T-cell (primary cell): ENCODE measurements at regions not wholly inside any gene's neighbourhood (a gene's known extent, or its start where the extent isn't known, plus 50 kb on each side); places are given as distances from the start of the nearest gene placed in this dataset.
"Not testable (repeated sequence)": the region's sequence is repeated elsewhere in the genome, so short reads cannot be mapped to it uniquely, and the experiment has no call there.

Experiments
- ATAC-seq, 4 experiments: fragments of 200-7000 bp in 3 of 4; fragments of 150-1000 bp in 1 of 4; cut with Tn5 transposase; replicated peaks in 1 of 4; 1 replicate in 3 of 4; 2 replicates in 1 of 4; pipeline ENCODE4 v1.10.0; 2021; ENCODE audit warnings: moderate library complexity in 3 of 4, mild to moderate bottlenecking in 2 of 4, moderate number of reproducible peaks in 1 of 4
- CTCF ChIA-PET, 2 donors: fragments of 300-600 bp; sonication (Branson Sonifier 250); formaldehyde crosslinking; loops; one replicate each; lab custom pipeline; 2022; ENCODE audit warnings: antibody characterized with exemption in 2 of 2; lab: Charles Lee
- POLR2A ChIA-PET, 2 donors: fragments of 300-600 bp; sonication (Branson Sonifier 250); formaldehyde crosslinking; loops; one replicate each; lab custom pipeline; 2022; ENCODE audit warnings: antibody characterized with exemption in 2 of 2; lab: Charles Lee
- DNase-seq, 35 experiments: peaks; one replicate each; pipeline versions ENCODE4 v3.0.0 to v3.0.0-alpha.2; 2013 to 2023
- H3K27ac ChIP-seq: one replicate; pipeline ENCODE4 v1.5.1; 2013; ENCODE audit warnings: low read length
- H3K27me3 ChIP-seq, 2 experiments: replicated peaks in 1 of 2; 1 replicate in 1 of 2; 2 replicates in 1 of 2; pipeline versions ENCODE4 v1.6.1 to v1.7.0; 2013; ENCODE audit warnings: low read length in 1 of 2, mixed read lengths in 1 of 2; ENCODE audit not compliant: control insufficient read depth in 2 of 2, insufficient read depth in 2 of 2; ENCODE audit errors: extremely low read depth in 1 of 2
- H3K36me3 ChIP-seq, 2 donors: 1 replicate in 1 of 2; 2 replicates in 1 of 2; pipeline versions ENCODE4 v1.6.1 to v1.7.0; 2013; ENCODE audit warnings: low read length in 1 of 2; ENCODE audit not compliant: control insufficient read depth in 2 of 2, insufficient read depth in 1 of 2; ENCODE audit errors: extremely low read depth in 1 of 2
- H3K4me1 ChIP-seq, 2 experiments: 1 replicate in 1 of 2; 2 replicates in 1 of 2; pipeline versions ENCODE4 v1.6.1 to v1.7.0; 2013; ENCODE audit warnings: low read length in 2 of 2, mixed read lengths in 1 of 2; ENCODE audit not compliant: insufficient read depth in 2 of 2, control insufficient read depth in 1 of 2; ENCODE audit errors: extremely low read depth in 1 of 2
- H3K4me3 ChIP-seq, 2 donors: 1 replicate in 1 of 2; 2 replicates in 1 of 2; pipeline versions ENCODE4 v1.5.1 to v1.7.0; 2013; ENCODE audit warnings: mild to moderate bottlenecking in 2 of 2, low read length in 1 of 2, moderate library complexity in 1 of 2; ENCODE audit not compliant: control insufficient read depth in 1 of 2; ENCODE audit errors: extremely low read depth in 1 of 2
- H3K9me3 ChIP-seq: 2 replicates; pipeline ENCODE4 v1.7.0; 2013
- H3K27ac Mint-ChIP-seq, 2 donors: one replicate each; pipeline ENCODE4 v1.8.0; 2020 to 2021; ENCODE audit warnings: mild to moderate bottlenecking in 2 of 2, mixed read lengths in 2 of 2
- H3K27me3 Mint-ChIP-seq, 2 donors: one replicate each; pipeline ENCODE4 v1.8.0; 2021 to 2022; ENCODE audit warnings: mixed read lengths in 2 of 2
- H3K36me3 Mint-ChIP-seq: one replicate; pipeline ENCODE4 v1.8.0; 2021; ENCODE audit warnings: mixed read lengths
- H3K4me1 Mint-ChIP-seq, 3 donors: one replicate each; pipeline ENCODE4 v1.8.0; 2020 to 2022; ENCODE audit warnings: mixed read lengths in 3 of 3, mild to moderate bottlenecking in 1 of 3
- H3K4me3 Mint-ChIP-seq, 3 donors: one replicate each; pipeline ENCODE4 v1.8.0; 2020 to 2022; ENCODE audit warnings: mild to moderate bottlenecking in 3 of 3, mixed read lengths in 3 of 3, moderate library complexity in 3 of 3
- H3K9me3 Mint-ChIP-seq, 3 donors: one replicate each; pipeline ENCODE4 v1.8.0; 2020 to 2022; ENCODE audit warnings: mixed read lengths in 3 of 3
- WGBS: methylation state at CpG from one replicate; pipeline ENCODE4 v1.1.5; 2013; ENCODE audit warnings: missing lambda C conversion rate; ENCODE audit not compliant: insufficient coverage; 5-methylcytosine and 5-hydroxymethylcytosine counted together

DNA sequence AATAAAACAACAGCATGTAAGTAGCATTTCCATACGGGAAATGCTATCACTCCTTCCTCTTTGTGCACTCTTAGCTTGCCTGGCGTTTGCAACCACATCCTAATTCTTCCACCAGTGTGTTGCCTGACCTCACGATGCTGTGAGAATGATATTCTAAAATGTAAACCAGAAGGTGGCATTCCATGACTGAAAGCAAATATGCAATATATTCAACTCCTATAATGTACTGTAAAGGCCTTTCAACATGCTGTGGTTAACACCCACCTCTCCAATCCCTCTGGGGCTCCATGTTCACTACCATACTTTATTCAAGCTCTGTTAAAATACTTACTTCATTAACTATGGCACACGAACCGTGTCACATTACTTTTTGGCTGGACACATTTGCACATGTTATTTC lies 420.6 kb upstream of the DEPDC1 start:
- Mint-ChIP-seq H3K36me3 (no peaks in the 10 kb centered on the region), H3K4me3 (no peak overlapping the region), H3K4me1 (no peaks in the 10 kb centered on the region), H3K27ac (no peak overlapping the region), H3K27me3 (no peaks in the 10 kb centered on the region), H3K9me3 (peaks cover 7 to 20% (median 15%) of the 10 kb centered on the region in 3 donors)
- CTCF ChIA-PET = no interaction called here
- no peak for DNase-seq
- no peak for ATAC-seq
- no peak overlapping the region for H3K27ac ChIP-seq
- H3K9me3 ChIP-seq = no peaks in the 10 kb centered on the region
- no peaks in the 10 kb centered on the region for H3K36me3 ChIP-seq
- no CpG with 5 or more reads among the region's 5 CpGs for WGBS
- POLR2A ChIA-PET = no interaction called here
- H3K27me3 ChIP-seq = no peaks in the 10 kb centered on the region
- no peak overlapping the region for H3K4me3 ChIP-seq
- H3K4me1 ChIP-seq = no peaks in the 10 kb centered on the region

DNA sequence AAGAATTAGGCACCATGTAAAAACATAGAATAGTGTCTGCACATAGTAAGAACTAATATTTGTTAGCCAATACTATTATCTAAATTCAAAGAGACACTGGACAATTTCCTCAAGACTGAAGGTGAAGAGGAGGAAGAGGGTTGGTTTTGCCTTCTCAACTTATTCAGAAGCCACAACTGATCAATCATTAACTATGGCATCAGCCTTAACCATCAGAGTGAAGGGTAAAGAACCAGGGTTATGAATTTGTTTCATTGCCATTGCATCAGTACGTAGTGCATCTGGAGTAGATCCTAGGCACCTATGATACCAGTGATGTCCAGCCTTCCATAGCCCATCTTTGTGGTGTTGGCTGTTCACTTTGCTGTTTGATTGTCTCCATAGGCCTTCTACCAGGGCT lies 421.7 kb upstream of the DEPDC1 start:
- no peak for ATAC-seq
- CTCF ChIA-PET = no interaction called here
- H3K4me3 Mint-ChIP-seq = no peak overlapping the region
- Histone ChIP-seq H3K4me1 (no peaks in the 10 kb centered on the region), H3K36me3 (no peaks in the 10 kb centered on the region), H3K27me3 (no peaks in the 10 kb centered on the region), H3K27ac (no peak overlapping the region), H3K9me3 (no peaks in the 10 kb centered on the region), H3K4me3 (no peak overlapping the region)
- peaks cover 3 to 14% (median 7%) of the 10 kb centered on the region in 3 donors for H3K9me3 Mint-ChIP-seq
- no peak overlapping the region for H3K27ac Mint-ChIP-seq
- POLR2A ChIA-PET = no interaction called here
- H3K4me1 Mint-ChIP-seq = no peaks in the 10 kb centered on the region
- DNase-seq = no peak
- no CpG with 5 or more reads among the region's 1 CpG for WGBS
- H3K27me3 Mint-ChIP-seq = no peaks in the 10 kb centered on the region
- H3K36me3 Mint-ChIP-seq = no peaks in the 10 kb centered on the region

GRCh38 chr1:68919075-68919474 lies 422.2 kb upstream of the DEPDC1 start:
- no peak overlapping the region for H3K4me3 ChIP-seq
- ChIA-PET POLR2A (no interaction called here), CTCF (no interaction called here)
- Mint-ChIP-seq H3K4me3 (no peak overlapping the region), H3K27me3 (no peaks in the 10 kb centered on the region), H3K4me1 (no peaks in the 10 kb centered on the region), H3K27ac (no peak overlapping the region), H3K36me3 (no peaks in the 10 kb centered on the region), H3K9me3 (peaks cover 3 to 12% (median 6%) of the 10 kb centered on the region in 3 donors)
- no peaks in the 10 kb centered on the region for H3K4me1 ChIP-seq
- no peaks in the 10 kb centered on the region for H3K27me3 ChIP-seq
- no peak overlapping the region for H3K27ac ChIP-seq
- WGBS = no CpG with 5 or more reads among the region's 1 CpG
- DNase-seq (no peak), ATAC-seq (no peak)
- no peaks in the 10 kb centered on the region for H3K9me3 ChIP-seq
- no peaks in the 10 kb centered on the region for H3K36me3 ChIP-seq

DNA sequence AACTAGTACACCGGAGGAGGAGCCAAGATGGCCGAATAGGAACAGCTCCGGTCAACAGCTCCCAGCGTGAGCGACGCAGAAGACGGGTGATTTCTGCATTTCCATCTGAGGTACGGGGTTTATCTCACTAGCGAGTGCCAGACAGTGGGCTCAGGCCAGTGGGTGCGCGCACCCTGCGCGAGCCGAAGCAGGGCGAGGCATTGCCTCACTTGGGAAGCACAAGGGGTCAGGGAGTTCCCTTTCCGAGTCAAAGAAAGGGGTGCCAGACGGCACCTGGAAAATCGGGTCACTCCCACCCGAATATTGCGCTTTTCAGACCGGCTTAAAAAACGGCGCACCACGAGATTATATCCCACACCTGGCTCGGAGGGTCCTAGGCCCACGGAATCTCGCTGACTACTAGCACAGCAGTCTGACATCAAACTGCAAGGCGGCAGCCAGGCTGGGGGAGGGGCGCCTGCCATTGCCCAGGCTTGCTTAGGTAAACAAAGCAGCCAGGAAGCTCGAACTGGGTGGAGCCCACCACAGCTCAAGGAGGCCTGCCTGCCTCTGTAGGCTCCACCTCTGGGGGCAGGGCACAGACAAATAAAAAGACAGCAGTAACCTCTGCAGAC lies 426.7 kb upstream of the DEPDC1 start:
- ATAC-seq, H3K27ac ChIP-seq, H3K4me1 Mint-ChIP-seq, POLR2A ChIA-PET, H3K36me3 Mint-ChIP-seq, H3K27me3 ChIP-seq, H3K9me3 ChIP-seq, H3K9me3 Mint-ChIP-seq, H3K4me3 Mint-ChIP-seq, H3K27ac Mint-ChIP-seq, H3K36me3 ChIP-seq, DNase-seq, H3K4me3 ChIP-seq, H3K4me1 ChIP-seq, CTCF ChIA-PET, H3K27me3 Mint-ChIP-seq: not testable (repeated sequence)
- 92% methylated on average over 16 of the region's 30 CpGs for WGBS

- no peaks in the 10 kb centered on the region for H3K27me3 ChIP-seq
- CTCF ChIA-PET = no interaction called here
- no peak for ATAC-seq
- Mint-ChIP-seq H3K9me3 (peaks cover 5 to 8% (median 7%) of the 10 kb centered on the region in 3 donors), H3K4me1 (no peaks in the 10 kb centered on the region), H3K4me3 (no peak overlapping the region), H3K36me3 (no peaks in the 10 kb centered on the region), H3K27me3 (no peaks in the 10 kb centered on the region), H3K27ac (no peak overlapping the region)
- H3K4me3 ChIP-seq = no peak overlapping the region
- H3K27ac ChIP-seq = no peak overlapping the region
- DNase-seq = no peak
- no peaks in the 10 kb centered on the region for H3K9me3 ChIP-seq
- POLR2A ChIA-PET = no interaction called here
- H3K4me1 ChIP-seq = no peaks in the 10 kb centered on the region
- no peaks in the 10 kb centered on the region for H3K36me3 ChIP-seq
- WGBS = no CpG with 5 or more reads among the region's 1 CpG
These were observed 433.2 kb upstream of the DEPDC1 start for GRCh38 chr1:68930101-68930500.

GRCh38 chr1:68936530-68936929 lies 439.6 kb upstream of the DEPDC1 start:
- CTCF ChIA-PET = no interaction called here
- no CpG with 5 or more reads among the region's 3 CpGs for WGBS
- no peaks in the 10 kb centered on the region for H3K9me3 ChIP-seq
- no peak overlapping the region for H3K4me3 ChIP-seq
- H3K27ac ChIP-seq = no peak overlapping the region
- no peaks in the 10 kb centered on the region for H3K36me3 ChIP-seq
- Mint-ChIP-seq H3K9me3 (peaks cover 4 to 15% (median 12%) of the 10 kb centered on the region in 3 donors), H3K27me3 (no peaks in the 10 kb centered on the region), H3K4me1 (no peaks in the 10 kb centered on the region), H3K36me3 (no peaks in the 10 kb centered on the region), H3K4me3 (no peak overlapping the region), H3K27ac (no peak overlapping the region)
- no peaks in the 10 kb centered on the region for H3K27me3 ChIP-seq
- ATAC-seq (no peak), DNase-seq (no peak)
- no peaks in the 10 kb centered on the region for H3K4me1 ChIP-seq
- POLR2A ChIA-PET = no interaction called here
